ENCODE measurements at regions not wholly inside any gene's neighbourhood (a gene's known extent, or its start where the extent isn't known, plus 50 kb on each side); places are given as distances from the start of the nearest gene placed in this dataset.
"Not testable (repeated sequence)": the region's sequence is repeated elsewhere in the genome, so short reads cannot be mapped to it uniquely, and the experiment has no call there.

GRCh38 chrY:18855184-18855583 is 81.6 kb upstream of the HSFY2 start:
- H3K4me1 Mint-ChIP-seq; H3K36me3 Mint-ChIP-seq (ENCODE audit: low read depth); H3K9me3 Mint-ChIP-seq; POLR2A ChIA-PET; DNase-seq; H3K4me3 Mint-ChIP-seq; H3K27ac Mint-ChIP-seq; CTCF ChIA-PET; H3K27me3 Mint-ChIP-seq: not testable (repeated sequence)

- DNase-seq; H3K27me3 Mint-ChIP-seq; H3K9me3 Mint-ChIP-seq; H3K27ac Mint-ChIP-seq; H3K4me3 Mint-ChIP-seq; H3K4me1 Mint-ChIP-seq; POLR2A ChIA-PET; H3K36me3 Mint-ChIP-seq (ENCODE audit: low read depth); CTCF ChIA-PET: not testable (repeated sequence)
Observed at GRCh38 chrY:18853323-18853722, 79.8 kb upstream of the HSFY2 start.

- H3K27ac Mint-ChIP-seq; POLR2A ChIA-PET; H3K4me3 Mint-ChIP-seq; H3K9me3 Mint-ChIP-seq; H3K27me3 Mint-ChIP-seq; H3K36me3 Mint-ChIP-seq (ENCODE audit: low read depth); CTCF ChIA-PET; H3K4me1 Mint-ChIP-seq; DNase-seq: not testable (repeated sequence)
Observed at GRCh38 chrY:18836643-18837042, 63.1 kb upstream of the HSFY2 start.

Measured in activated CD4-positive, alpha-beta T cell treated with anti-CD3 and anti-CD28 coated beads, Interleukin-2, amount 10 ng/mL, durations not matched to agents 7 days and 5 days (primary cell).